ENCODE measurements at regions not wholly inside any gene's neighbourhood (a gene's known extent, or its start where the extent isn't known, plus 50 kb on each side); places are given as distances from the start of the nearest gene placed in this dataset.

- DNase-seq (ENCODE audit: low read depth in 2 of 2) = no peak
These were observed 549.0 kb downstream of the ZNF804A start for GRCh38 chr2:185147361-185147760.

DNA sequence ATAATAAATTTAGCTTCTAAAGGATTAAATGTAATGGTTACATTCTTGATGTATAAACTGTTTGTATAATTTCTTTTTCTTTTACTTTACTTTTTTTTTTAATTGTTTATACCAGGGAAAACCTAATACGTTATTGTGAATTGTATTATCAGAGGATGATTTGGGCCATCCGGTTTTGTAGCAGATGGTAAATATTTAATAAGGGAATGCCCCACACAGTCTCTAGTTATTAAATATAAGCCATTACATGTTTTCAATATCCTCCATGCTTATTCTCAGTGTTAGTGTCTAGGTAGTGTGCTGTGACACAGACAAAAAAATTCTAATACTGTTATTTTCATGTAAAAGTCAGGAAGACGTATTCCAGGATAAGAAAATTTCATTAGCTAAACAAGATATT, 553.9 kb downstream of the ZNF804A start:
- DNase-seq (ENCODE audit: low read depth in 2 of 2) = no peak

DNA sequence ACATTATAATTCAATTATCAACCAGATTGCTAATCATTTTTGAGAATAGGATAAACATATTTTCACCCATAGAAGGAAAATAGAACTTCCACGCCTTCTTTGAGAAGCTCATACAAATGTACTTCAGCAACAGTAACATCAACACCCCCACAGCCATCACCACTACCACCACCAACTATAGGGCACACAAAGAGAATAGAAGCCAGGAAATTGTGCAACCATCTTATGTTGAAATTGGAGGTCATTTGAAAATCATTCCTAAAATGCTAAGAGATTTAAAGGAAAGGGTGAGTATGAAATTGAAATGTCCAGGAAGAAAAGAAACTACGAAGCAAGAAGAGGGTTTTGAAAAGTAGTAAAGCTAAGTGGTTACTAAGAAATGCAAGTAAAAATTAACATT, 563.4 kb downstream of the ZNF804A start:
- no peak for DNase-seq (ENCODE audit: low read depth in 2 of 2)

GRCh38 chr2:185174353-185174752, 564.3 kb upstream of the FSIP2 start:
- no peak for DNase-seq (ENCODE audit: low read depth in 2 of 2)

DNA sequence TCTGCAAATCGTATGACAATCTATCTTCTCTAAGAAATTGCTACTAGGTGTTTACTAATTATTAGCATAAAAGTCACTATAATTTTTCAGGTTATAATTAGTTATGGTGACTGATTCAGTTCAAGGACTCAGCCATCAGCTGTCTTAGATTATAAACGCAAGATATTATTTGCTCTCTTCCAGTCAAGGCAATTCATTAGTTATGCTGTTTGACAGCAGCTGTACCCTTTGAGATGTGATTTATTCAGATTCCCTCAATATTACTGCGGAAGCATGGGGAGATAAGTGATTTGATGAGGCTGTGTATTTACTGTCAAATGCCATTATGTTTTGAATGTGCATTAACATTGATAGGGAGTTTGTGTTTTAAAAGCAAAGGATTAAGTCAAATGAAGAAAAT, 558.9 kb upstream of the FSIP2 start:
- no peak for DNase-seq (ENCODE audit: low read depth in 2 of 2)

DNA sequence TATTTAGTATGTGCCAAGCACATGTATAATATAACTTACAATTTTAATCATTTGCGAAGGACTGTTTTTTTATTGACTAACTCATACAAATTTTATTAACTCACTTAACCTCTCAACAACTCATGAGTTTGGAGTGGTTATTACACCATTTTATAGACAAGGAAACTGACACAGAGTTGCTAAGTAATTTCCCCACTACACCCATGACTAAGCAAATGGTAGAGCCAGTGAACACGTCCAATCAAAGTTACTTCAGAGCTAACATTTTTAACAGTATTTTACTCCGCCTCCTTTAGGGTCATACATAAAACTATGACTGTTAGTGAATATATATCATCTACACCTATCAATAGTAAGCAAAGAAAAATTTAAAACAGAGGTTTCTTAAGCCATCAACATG, 556.7 kb upstream of the FSIP2 start:
- no peak for DNase-seq (ENCODE audit: low read depth in 2 of 2)

GRCh38 chr2:185185044-185185443, 553.6 kb upstream of the FSIP2 start:
- DNase-seq (ENCODE audit: low read depth in 2 of 2) = no peak

DNA sequence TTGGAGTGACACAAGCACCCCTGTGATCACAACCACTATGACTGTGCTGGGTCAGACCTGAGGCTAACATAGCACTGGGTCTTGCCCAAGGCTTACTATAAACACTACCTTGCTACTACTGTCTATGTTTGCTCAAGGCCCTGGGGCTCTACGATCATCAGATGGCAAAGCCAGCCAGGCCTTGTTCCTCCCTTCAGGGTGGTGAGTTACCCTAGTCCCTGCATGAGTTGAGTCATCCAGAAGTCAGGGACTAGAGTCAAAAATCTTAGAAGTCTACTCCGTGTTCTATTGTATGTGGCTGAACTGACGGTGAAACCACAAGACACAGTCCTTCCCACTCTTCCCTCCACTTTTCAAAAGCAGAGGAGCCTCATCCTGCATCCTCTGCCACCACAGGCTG, 551.2 kb upstream of the FSIP2 start:
- DNase-seq (ENCODE audit: low read depth in 2 of 2) = no peak

DNA sequence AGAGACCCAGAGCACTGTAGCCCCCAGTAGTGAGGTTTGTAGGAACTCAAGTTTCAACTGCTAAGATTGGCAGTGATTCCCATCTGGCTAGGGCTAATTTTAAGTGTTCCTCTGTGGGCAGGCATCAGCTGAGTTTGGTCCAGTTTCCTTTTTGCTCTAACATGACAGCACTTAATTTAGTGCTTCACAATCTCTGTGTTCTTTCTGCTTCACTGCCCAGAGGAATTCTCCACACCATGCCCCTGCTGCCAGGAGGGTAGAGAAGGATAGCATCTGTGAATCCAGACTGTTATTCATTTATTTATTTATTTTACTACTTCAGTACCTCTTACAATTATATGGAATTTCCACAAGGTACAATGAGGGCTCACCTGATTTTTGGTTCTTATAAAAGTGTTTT, 549.9 kb upstream of the FSIP2 start:
- no peak for DNase-seq (ENCODE audit: low read depth in 2 of 2)

GRCh38 chr2:185201063-185201462, 537.5 kb upstream of the FSIP2 start:
- DNase-seq (ENCODE audit: low read depth in 2 of 2) = no peak

DNA sequence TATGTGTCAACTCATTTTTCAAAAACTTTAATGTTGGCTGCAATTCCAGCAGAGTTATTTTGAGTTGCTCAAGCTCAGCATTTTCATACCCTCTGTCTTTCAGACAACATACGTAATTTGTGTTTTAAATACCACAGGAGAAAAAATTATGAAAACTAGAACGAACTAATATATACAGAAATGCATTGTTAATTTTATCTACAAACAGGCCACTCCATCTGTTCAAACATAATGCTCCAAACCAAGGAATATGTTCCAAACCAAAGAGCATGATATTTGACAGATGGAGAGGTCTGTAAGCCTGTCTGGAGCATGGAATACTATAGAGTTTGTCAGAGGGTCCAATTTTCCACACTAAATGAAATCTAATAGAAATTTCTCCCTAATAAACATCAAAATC, 536.2 kb upstream of the FSIP2 start:
- DNase-seq (ENCODE audit: low read depth in 2 of 2) = no peak

- no peak for DNase-seq (ENCODE audit: low read depth in 2 of 2)
These were observed 535.6 kb upstream of the FSIP2 start for GRCh38 chr2:185202945-185203528.

- no peak for DNase-seq (ENCODE audit: low read depth in 2 of 2)
These were observed 530.3 kb upstream of the FSIP2 start for GRCh38 chr2:185208261-185208660.

GRCh38 chr2:185215497-185215896, 523.1 kb upstream of the FSIP2 start:
- DNase-seq (ENCODE audit: low read depth in 2 of 2) = no peak

- no peak for DNase-seq (ENCODE audit: low read depth in 2 of 2)
These were observed 518.6 kb upstream of the FSIP2 start for GRCh38 chr2:185219981-185220380.

GRCh38 chr2:185222311-185222710, 516.3 kb upstream of the FSIP2 start:
- no peak for DNase-seq (ENCODE audit: low read depth in 2 of 2)

GRCh38 chr2:185227391-185227790, 511.2 kb upstream of the FSIP2 start:
- no peak for DNase-seq (ENCODE audit: low read depth in 2 of 2)

DNA sequence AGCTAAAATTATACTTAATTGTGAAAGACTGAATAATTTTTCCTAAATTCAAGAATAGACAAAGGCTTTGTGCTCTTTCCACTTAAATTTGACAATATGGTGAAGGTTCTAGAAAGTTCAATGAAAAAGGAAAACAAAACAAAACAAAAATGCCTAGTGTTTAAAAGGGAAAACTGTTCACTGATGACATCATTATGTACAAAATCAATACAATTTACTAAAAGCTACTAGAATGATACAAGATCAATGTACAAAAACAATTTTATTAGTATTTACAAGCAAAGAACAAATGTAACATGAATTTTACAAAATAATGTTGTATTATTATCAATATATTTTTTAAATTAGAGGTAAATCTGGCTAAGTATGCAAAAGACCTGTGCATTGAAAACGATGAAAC, 499.1 kb upstream of the FSIP2 start:
- no peak for DNase-seq (ENCODE audit: low read depth in 2 of 2)

DNA sequence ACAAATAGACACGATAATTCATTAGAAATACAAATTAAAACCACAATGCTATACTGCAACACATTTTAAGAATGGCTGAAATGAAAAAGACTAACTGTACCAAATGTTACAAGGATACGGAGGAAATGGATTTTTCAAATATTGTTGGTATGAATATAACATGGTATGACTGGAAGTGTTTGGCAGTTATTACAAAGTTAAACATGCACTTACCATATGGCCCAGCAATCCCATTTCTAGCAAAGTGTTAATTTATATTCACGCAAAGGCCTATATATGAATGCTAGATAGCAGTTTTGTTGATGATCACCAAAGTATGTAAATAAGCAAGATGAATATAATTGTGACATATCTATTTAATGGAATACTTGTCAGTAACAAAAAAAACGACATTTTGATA, 497.8 kb upstream of the FSIP2 start:
- no peak for DNase-seq (ENCODE audit: low read depth in 2 of 2)

GRCh38 chr2:185241556-185241955, 497.0 kb upstream of the FSIP2 start:
- no peak for DNase-seq (ENCODE audit: low read depth in 2 of 2)

DNA sequence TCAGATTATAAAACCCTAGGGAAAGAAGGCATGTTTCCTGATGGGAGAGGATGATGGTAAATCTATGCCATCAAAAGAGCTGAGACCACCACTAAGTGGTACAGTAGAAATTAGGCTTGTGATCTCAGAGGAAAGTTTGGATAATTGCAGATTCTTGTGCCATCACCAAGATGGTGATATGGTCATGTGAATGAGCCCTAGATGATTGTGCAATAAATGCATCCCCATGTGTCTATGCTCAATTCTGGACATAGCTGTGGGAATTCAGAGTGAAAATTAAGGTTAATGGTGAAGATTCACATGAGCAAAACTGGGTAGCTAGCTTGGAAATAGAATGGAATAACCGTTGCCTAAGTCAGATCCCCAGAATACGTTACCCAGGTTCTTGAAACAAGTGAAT, 496.1 kb upstream of the FSIP2 start:
- no peak for DNase-seq (ENCODE audit: low read depth in 2 of 2)

DNA sequence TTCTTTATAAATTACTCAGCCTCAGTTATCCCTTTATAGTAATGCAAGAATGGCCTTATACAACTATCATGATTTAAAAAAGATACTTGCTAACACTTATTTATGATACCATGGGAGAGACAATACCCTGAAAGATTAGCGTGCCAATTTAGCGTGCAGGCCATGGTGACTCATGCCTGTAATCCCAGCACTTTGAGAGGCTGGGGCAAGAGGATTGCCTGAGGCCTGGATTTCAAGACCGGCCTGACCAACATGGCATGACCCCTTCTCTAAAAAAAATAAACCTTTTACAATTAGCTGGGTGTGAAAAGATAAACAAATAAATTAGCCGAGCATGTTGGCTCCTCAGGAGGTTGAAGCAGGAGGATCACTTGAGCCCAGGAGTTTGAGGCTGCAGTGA, 493.4 kb upstream of the FSIP2 start:
- DNase-seq (ENCODE audit: low read depth in 2 of 2) = no peak

GRCh38 chr2:185245806-185246205, 492.8 kb upstream of the FSIP2 start:
- DNase-seq (ENCODE audit: low read depth in 2 of 2) = no peak

DNA sequence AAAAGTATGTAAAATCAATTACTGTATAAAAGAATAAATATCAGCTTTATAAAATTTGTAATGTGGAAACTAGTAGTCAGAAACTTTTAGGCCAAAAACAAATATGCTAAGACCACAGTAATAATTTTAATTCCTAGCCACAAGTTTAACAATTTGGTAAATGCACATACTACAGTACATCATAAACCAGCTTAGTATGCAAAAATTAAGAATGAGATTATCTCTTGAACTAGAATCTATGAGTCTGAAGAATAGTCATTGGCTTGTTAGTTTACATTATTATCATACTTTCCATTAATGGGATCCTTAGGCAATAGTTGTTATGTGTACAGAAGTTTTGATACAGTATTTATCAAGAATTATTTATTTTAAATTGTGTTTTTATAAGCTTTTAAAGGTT, 491.9 kb upstream of the FSIP2 start:
- DNase-seq (ENCODE audit: low read depth in 2 of 2) = no peak

GRCh38 chr2:185255566-185255965, 483.0 kb upstream of the FSIP2 start:
- DNase-seq (ENCODE audit: low read depth in 2 of 2) = no peak

All from fibroblast of skin of left quadriceps (primary cell).